MM.1S (cell line): ENCODE measurements at regions not wholly inside any gene's neighbourhood (a gene's known extent, or its start where the extent isn't known, plus 50 kb on each side); places are given as distances from the start of the nearest gene placed in this dataset.

Experiments used
- EZH2 ChIP-seq: fragments of 300-600 bp; sonication (generic); optimal IDR thresholded peaks from 2 replicates; pipeline ENCODE3; 2017; ENCODE audit warnings: low read depth, mild to moderate bottlenecking, antibody characterized with exemption, low read length, mixed read lengths
- TF ChIP-seq, protein P1 (sequence below): fragments of 300-600 bp; sonication (generic); IDR thresholded peaks from 2 replicates; pipeline ENCODE4 v1.5.1; 2016; ENCODE audit warnings: antibody characterized with exemption, low read length, mixed read lengths

GRCh38 chr7:81181066-81181465, 262.2 kb upstream of the SEMA3C start:
- TF ChIP-seq, protein P1, sequence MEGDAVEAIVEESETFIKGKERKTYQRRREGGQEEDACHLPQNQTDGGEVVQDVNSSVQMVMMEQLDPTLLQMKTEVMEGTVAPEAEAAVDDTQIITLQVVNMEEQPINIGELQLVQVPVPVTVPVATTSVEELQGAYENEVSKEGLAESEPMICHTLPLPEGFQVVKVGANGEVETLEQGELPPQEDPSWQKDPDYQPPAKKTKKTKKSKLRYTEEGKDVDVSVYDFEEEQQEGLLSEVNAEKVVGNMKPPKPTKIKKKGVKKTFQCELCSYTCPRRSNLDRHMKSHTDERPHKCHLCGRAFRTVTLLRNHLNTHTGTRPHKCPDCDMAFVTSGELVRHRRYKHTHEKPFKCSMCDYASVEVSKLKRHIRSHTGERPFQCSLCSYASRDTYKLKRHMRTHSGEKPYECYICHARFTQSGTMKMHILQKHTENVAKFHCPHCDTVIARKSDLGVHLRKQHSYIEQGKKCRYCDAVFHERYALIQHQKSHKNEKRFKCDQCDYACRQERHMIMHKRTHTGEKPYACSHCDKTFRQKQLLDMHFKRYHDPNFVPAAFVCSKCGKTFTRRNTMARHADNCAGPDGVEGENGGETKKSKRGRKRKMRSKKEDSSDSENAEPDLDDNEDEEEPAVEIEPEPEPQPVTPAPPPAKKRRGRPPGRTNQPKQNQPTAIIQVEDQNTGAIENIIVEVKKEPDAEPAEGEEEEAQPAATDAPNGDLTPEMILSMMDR, result no peak
- no peak for TF ChIP-seq EZH2
